H9 (cell line): ENCODE measurements at regions not wholly inside any gene's neighbourhood (a gene's known extent, or its start where the extent isn't known, plus 50 kb on each side); places are given as distances from the start of the nearest gene placed in this dataset.

ENCODE experiments used
- DNase-seq: peaks from one replicate; pipeline ENCODE4 v3.0.0-alpha.2; 2017
- H2AFZ ChIP-seq: one replicate; pipeline ENCODE4 v1.6.1; 2013; ENCODE audit warnings: mild to moderate bottlenecking, low read length, control low read depth, moderate library complexity
- H2AK5ac ChIP-seq: 2 replicates; pipeline ENCODE4 v1.6.1; 2013; ENCODE audit warnings: low read length, control low read depth, mixed read lengths; ENCODE audit not compliant: insufficient read length
- H2BK120ac ChIP-seq: one replicate; pipeline ENCODE4 v1.6.1; 2013; ENCODE audit warnings: low read depth, mild to moderate bottlenecking, low read length, control low read depth, inconsistent platforms; ENCODE audit not compliant: poor library complexity, severe bottlenecking
- H2BK12ac ChIP-seq: 2 replicates; pipeline ENCODE4 v1.6.1; 2013; ENCODE audit warnings: low read length, control low read depth, mixed read lengths, low read depth; ENCODE audit not compliant: insufficient read length
- H2BK15ac ChIP-seq: 2 replicates; pipeline ENCODE4 v1.6.1; 2013; ENCODE audit warnings: low read depth, low read length, control low read depth
- H2BK20ac ChIP-seq: one replicate; pipeline ENCODE4 v1.6.1; 2013; ENCODE audit warnings: low read depth, mild to moderate bottlenecking, low read length, control low read depth, inconsistent platforms; ENCODE audit not compliant: poor library complexity, severe bottlenecking
- H2BK5ac ChIP-seq: 2 replicates; pipeline ENCODE4 v1.6.1; 2013; ENCODE audit warnings: low read length, control low read depth, mixed read lengths; ENCODE audit not compliant: insufficient read length
- H3K14ac ChIP-seq: 2 replicates; pipeline ENCODE4 v1.6.1; 2013; ENCODE audit warnings: low read length, control low read depth; ENCODE audit not compliant: insufficient read depth
- H3K18ac ChIP-seq: 2 replicates; pipeline ENCODE4 v1.6.1; 2013; ENCODE audit warnings: low read depth, mild to moderate bottlenecking, mixed read lengths, low read length, control low read depth; ENCODE audit not compliant: insufficient read length
- H3K23ac ChIP-seq: 2 replicates; pipeline ENCODE4 v1.6.1; 2013; ENCODE audit warnings: low read length, control low read depth, mixed read lengths, low read depth; ENCODE audit not compliant: insufficient read length
- H3K23me2 ChIP-seq: 2 replicates; pipeline ENCODE4 v1.6.1; 2013; ENCODE audit warnings: low read depth, mild to moderate bottlenecking, mixed read lengths, low read length, control low read depth; ENCODE audit not compliant: insufficient read length, poor library complexity, severe bottlenecking
- H3K27ac ChIP-seq: 2 replicates; pipeline ENCODE4 v1.5.1; 2013; ENCODE audit warnings: low read length, control low read depth, mixed read lengths, low read depth; ENCODE audit not compliant: insufficient read length
- H3K27me3 ChIP-seq: 2 replicates; pipeline ENCODE4 v1.6.1; 2013; ENCODE audit warnings: low read length, control low read depth, inconsistent platforms; ENCODE audit not compliant: insufficient read depth
- H3K4ac ChIP-seq: 2 replicates; pipeline ENCODE4 v1.6.1; 2013; ENCODE audit warnings: low read depth, mild to moderate bottlenecking, control low read depth, inconsistent platforms, low read length, moderate library complexity
- H3K4me1 ChIP-seq: 2 replicates; pipeline ENCODE4 v1.6.1; 2013; ENCODE audit warnings: low read length, control low read depth, inconsistent platforms; ENCODE audit not compliant: insufficient read depth
- H3K4me2 ChIP-seq: 2 replicates; pipeline ENCODE4 v1.6.1; 2013; ENCODE audit warnings: low read length, control low read depth, mixed read lengths; ENCODE audit not compliant: insufficient read length, insufficient read depth
- H3K56ac ChIP-seq: 2 replicates; pipeline ENCODE4 v1.6.1; 2013; ENCODE audit warnings: low read depth, mild to moderate bottlenecking, mixed read lengths, low read length, control low read depth; ENCODE audit not compliant: insufficient read length
- H3K79me1 ChIP-seq: 2 replicates; pipeline ENCODE4 v1.6.1; 2013; ENCODE audit warnings: low read depth, mild to moderate bottlenecking, moderate library complexity, low read length, control low read depth, inconsistent platforms; ENCODE audit not compliant: insufficient read depth, poor library complexity, severe bottlenecking
- H3K79me2 ChIP-seq: 2 replicates; pipeline ENCODE4 v1.6.1; 2013; ENCODE audit warnings: low read length, control low read depth, inconsistent platforms; ENCODE audit not compliant: insufficient read depth
- H3K9ac ChIP-seq: 2 replicates; pipeline ENCODE4 v1.6.1; 2013; ENCODE audit warnings: low read length, control low read depth, mixed read lengths; ENCODE audit not compliant: insufficient read length; ENCODE audit errors: extremely low read depth
- H3K9me3 ChIP-seq: one replicate; pipeline ENCODE4 v1.6.1; 2013; ENCODE audit warnings: low read depth, low read length, inconsistent platforms; ENCODE audit not compliant: control insufficient read depth
- H3T11ph ChIP-seq: one replicate; pipeline ENCODE4 v1.6.1; 2013; ENCODE audit warnings: mild to moderate bottlenecking, low read length, control low read depth, inconsistent platforms
- H4K20me1 ChIP-seq: one replicate; pipeline ENCODE4 v1.6.1; 2013; ENCODE audit not compliant: control insufficient read depth, insufficient read length, insufficient read depth
- H4K5ac ChIP-seq: 2 replicates; pipeline ENCODE4 v1.6.1; 2013; ENCODE audit warnings: low read depth, mild to moderate bottlenecking, mixed read lengths, low read length, control low read depth; ENCODE audit not compliant: insufficient read length
- H4K8ac ChIP-seq: replicated peaks from 2 replicates; pipeline ENCODE4 v1.6.1; 2013; ENCODE audit warnings: low read length, control low read depth, mixed read lengths, low read depth; ENCODE audit not compliant: insufficient read length
- H4K91ac ChIP-seq: 2 replicates; pipeline ENCODE4 v1.6.1; 2013; ENCODE audit warnings: low read depth, mild to moderate bottlenecking, moderate library complexity, mixed read lengths, low read length, control low read depth; ENCODE audit not compliant: insufficient read length
- H3K27ac Mint-ChIP-seq, 3 experiments: 2 replicates in 2 of 3; 3 replicates in 1 of 3; pipeline ENCODE4 v1.8.0; 2020 to 2021; ENCODE audit warnings: mixed read lengths in 3 of 3, mild to moderate bottlenecking in 1 of 3, moderate library complexity in 1 of 3
- H3K27me3 Mint-ChIP-seq: 2 replicates; pipeline ENCODE4 v1.8.0; 2021; ENCODE audit warnings: low read depth, mild to moderate bottlenecking, moderate library complexity, mixed read lengths
- H3K36me3 Mint-ChIP-seq, 3 experiments: 2 replicates in 2 of 3; 3 replicates in 1 of 3; pipeline ENCODE4 v1.8.0; 2020 to 2021; ENCODE audit warnings: low read depth in 3 of 3, mixed read lengths in 3 of 3; ENCODE audit not compliant: insufficient read depth in 1 of 3
- H3K4me1 Mint-ChIP-seq, 2 experiments: 2 replicates each; pipeline ENCODE4 v1.8.0; 2020; ENCODE audit warnings: mixed read lengths in 2 of 2
- H3K4me3 Mint-ChIP-seq, 2 experiments: 2 replicates in 1 of 2; 3 replicates in 1 of 2; pipeline ENCODE4 v1.8.0; 2020 to 2021; ENCODE audit warnings: mild to moderate bottlenecking in 2 of 2, mixed read lengths in 2 of 2, moderate library complexity in 1 of 2
- H3K9me3 Mint-ChIP-seq, 2 experiments: 2 replicates in 1 of 2; 3 replicates in 1 of 2; pipeline ENCODE4 v1.8.0; 2020; ENCODE audit warnings: mild to moderate bottlenecking in 2 of 2, mixed read lengths in 2 of 2, moderate library complexity in 1 of 2
- WGBS: extraction: QIAGEN DNeasy Blood & Tissue Kit; methylation state at CpG from one replicate; pipeline ENCODE4 v1.1.7; 2013; ENCODE audit warnings: missing lambda C conversion rate, low lambda C conversion rate, mixed read lengths; ENCODE audit not compliant: insufficient read length; ENCODE audit errors: extremely low coverage; 5-methylcytosine and 5-hydroxymethylcytosine counted together
- TF ChIP-seq, protein P1 (sequence below): fragments of 200-600 bp; sonication (generic); conservative IDR thresholded peaks from 3 replicates; pipeline ENCODE4 v1.8.0; 2021; ENCODE audit warnings: antibody characterized with exemption, mild to moderate bottlenecking

DNA sequence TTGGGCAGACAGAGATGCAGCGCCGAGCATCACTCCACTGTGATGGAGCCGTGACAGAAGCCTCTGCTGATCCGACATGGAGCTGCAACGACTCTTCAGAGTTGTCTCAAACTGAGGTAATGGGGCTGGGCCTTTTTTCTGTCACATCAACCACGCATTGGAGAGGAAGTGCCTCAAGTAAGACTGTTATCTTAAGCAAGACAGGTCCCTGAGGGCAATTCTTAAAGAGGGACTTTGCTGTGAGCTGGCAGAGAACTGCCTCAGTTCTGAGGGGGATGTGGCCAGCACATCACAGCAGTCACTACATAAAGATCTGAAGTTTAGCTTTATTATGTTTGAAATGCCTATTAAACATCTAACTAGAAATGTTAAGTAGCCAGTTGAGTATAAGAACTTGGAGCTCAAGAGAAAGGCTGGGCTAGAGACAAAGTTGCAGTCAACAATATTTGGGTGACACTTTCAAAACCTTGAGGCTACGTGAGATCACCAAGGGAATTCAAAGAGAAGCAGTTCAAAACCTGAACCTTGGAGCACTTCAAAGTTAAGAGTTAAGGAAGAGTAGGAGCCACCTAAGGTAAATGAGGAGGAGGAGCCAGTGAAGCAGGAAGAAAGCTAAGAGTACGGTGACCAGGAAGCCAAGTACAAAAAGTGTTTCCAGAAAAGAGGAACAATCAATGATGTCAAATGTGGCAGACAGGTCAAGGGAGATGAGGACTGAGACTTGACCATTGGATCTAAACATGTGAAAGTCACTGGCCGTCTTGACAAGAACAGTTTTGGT is 54.2 kb upstream of the BCL9 start:
- Mint-ChIP-seq H3K4me1 (no peaks in the 10 kb centered on the region), H3K27ac (no peak overlapping the region), H3K36me3 (no peaks in the 10 kb centered on the region), H3K4me3 (no peak overlapping the region), H3K9me3 (no peaks in the 10 kb centered on the region), H3K27me3 (peaks cover 2% of the 10 kb centered on the region)
- no peak overlapping the region for H3K18ac ChIP-seq
- H3K9ac ChIP-seq, result no peak overlapping the region
- no peak overlapping the region for H2BK20ac ChIP-seq
- no peak for DNase-seq
- no peak overlapping the region for H2AFZ ChIP-seq
- no peak overlapping the region for H4K91ac ChIP-seq
- TF ChIP-seq, protein P1, sequence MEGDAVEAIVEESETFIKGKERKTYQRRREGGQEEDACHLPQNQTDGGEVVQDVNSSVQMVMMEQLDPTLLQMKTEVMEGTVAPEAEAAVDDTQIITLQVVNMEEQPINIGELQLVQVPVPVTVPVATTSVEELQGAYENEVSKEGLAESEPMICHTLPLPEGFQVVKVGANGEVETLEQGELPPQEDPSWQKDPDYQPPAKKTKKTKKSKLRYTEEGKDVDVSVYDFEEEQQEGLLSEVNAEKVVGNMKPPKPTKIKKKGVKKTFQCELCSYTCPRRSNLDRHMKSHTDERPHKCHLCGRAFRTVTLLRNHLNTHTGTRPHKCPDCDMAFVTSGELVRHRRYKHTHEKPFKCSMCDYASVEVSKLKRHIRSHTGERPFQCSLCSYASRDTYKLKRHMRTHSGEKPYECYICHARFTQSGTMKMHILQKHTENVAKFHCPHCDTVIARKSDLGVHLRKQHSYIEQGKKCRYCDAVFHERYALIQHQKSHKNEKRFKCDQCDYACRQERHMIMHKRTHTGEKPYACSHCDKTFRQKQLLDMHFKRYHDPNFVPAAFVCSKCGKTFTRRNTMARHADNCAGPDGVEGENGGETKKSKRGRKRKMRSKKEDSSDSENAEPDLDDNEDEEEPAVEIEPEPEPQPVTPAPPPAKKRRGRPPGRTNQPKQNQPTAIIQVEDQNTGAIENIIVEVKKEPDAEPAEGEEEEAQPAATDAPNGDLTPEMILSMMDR, result no peak
- H2BK120ac ChIP-seq, result no peak overlapping the region
- H4K5ac ChIP-seq, result no peak overlapping the region
- no peak overlapping the region for H2BK15ac ChIP-seq
- no peaks in the 10 kb centered on the region for H3K27me3 ChIP-seq
- no peak overlapping the region for H3K23ac ChIP-seq
- no peaks in the 10 kb centered on the region for H3K4me1 ChIP-seq
- no peak overlapping the region for H4K8ac ChIP-seq
- H3K56ac ChIP-seq, result no peak overlapping the region
- no peak overlapping the region for H3K4me2 ChIP-seq
- H3K79me1 ChIP-seq, result no peaks in the 10 kb centered on the region
- no peaks in the 10 kb centered on the region for H4K20me1 ChIP-seq
- H2BK5ac ChIP-seq, result no peak overlapping the region
- no CpG with 5 or more reads among the region's 9 CpGs for WGBS
- H3K4ac ChIP-seq, result no peak overlapping the region
- no peak overlapping the region for H3T11ph ChIP-seq
- H3K14ac ChIP-seq, result no peak overlapping the region
- H3K27ac ChIP-seq, result no peak overlapping the region
- no peaks in the 10 kb centered on the region for H3K79me2 ChIP-seq
- no peak overlapping the region for H2AK5ac ChIP-seq
- H3K9me3 ChIP-seq, result no peaks in the 10 kb centered on the region
- no peaks in the 10 kb centered on the region for H3K23me2 ChIP-seq
- no peak overlapping the region for H2BK12ac ChIP-seq
